Trophoblast cell (in vitro differentiated cells and primary cell): ENCODE measurements at regions not wholly inside any gene's neighbourhood (a gene's known extent, or its start where the extent isn't known, plus 50 kb on each side); places are given as distances from the start of the nearest gene placed in this dataset.

Experiments
- DNase-seq, 2 donors: peaks; one replicate each; pipeline ENCODE4 v3.0.0-alpha.2; 2016
- H2AFZ ChIP-seq: 2 replicates; pipeline ENCODE4 v1.6.1; 2013; ENCODE audit warnings: low read length, moderate library complexity, mild to moderate bottlenecking; ENCODE audit not compliant: insufficient read depth, poor library complexity
- H2AK5ac ChIP-seq: 2 replicates; pipeline ENCODE4 v1.6.1; 2013; ENCODE audit warnings: mild to moderate bottlenecking, low read length
- H2BK120ac ChIP-seq: 2 replicates; pipeline ENCODE4 v1.6.1; 2013; ENCODE audit warnings: low read length, mild to moderate bottlenecking, moderate library complexity; ENCODE audit not compliant: insufficient read depth, poor library complexity
- H2BK12ac ChIP-seq: 2 replicates; pipeline ENCODE4 v1.6.1; 2013; ENCODE audit warnings: mild to moderate bottlenecking, low read length, moderate library complexity
- H2BK5ac ChIP-seq: 2 replicates; pipeline ENCODE4 v1.6.1; 2013; ENCODE audit warnings: low read length, low read depth, moderate library complexity, mild to moderate bottlenecking; ENCODE audit not compliant: poor library complexity
- H3K14ac ChIP-seq: 2 replicates; pipeline ENCODE4 v1.6.1; 2013; ENCODE audit warnings: mild to moderate bottlenecking, low read length
- H3K18ac ChIP-seq: 2 replicates; pipeline ENCODE4 v1.6.1; 2013; ENCODE audit warnings: mild to moderate bottlenecking, low read length
- H3K23ac ChIP-seq: 2 replicates; pipeline ENCODE4 v1.6.1; 2013; ENCODE audit warnings: low read length
- H3K27ac ChIP-seq: 2 replicates; pipeline ENCODE4 v1.5.1; 2013; ENCODE audit warnings: low read depth, mild to moderate bottlenecking, inconsistent platforms, low read length, moderate library complexity
- H3K27me3 ChIP-seq: 2 replicates; pipeline ENCODE4 v1.6.1; 2013; ENCODE audit warnings: inconsistent platforms, mild to moderate bottlenecking, low read length, moderate library complexity; ENCODE audit not compliant: insufficient read depth
- H3K36me3 ChIP-seq, 2 experiments: 1 replicate in 1 of 2; 2 replicates in 1 of 2; pipeline ENCODE4 v1.6.1; 2013; ENCODE audit warnings: low read length in 2 of 2, mild to moderate bottlenecking in 2 of 2, moderate library complexity in 1 of 2; ENCODE audit not compliant: insufficient read depth in 2 of 2, control insufficient read depth in 1 of 2
- H3K4ac ChIP-seq: 2 replicates; pipeline ENCODE4 v1.6.1; 2013; ENCODE audit warnings: low read depth, mild to moderate bottlenecking, low read length, moderate library complexity
- H3K4me1 ChIP-seq, 2 experiments: 1 replicate in 1 of 2; 2 replicates in 1 of 2; pipeline ENCODE4 v1.6.1; 2013; ENCODE audit warnings: low read length in 2 of 2, mild to moderate bottlenecking in 2 of 2, moderate library complexity in 1 of 2; ENCODE audit not compliant: insufficient read depth in 2 of 2, control insufficient read depth in 1 of 2
- H3K4me2 ChIP-seq: 2 replicates; pipeline ENCODE4 v1.6.1; 2013; ENCODE audit warnings: inconsistent platforms, mild to moderate bottlenecking, low read length, moderate library complexity
- H3K4me3 ChIP-seq: 2 replicates; pipeline ENCODE4 v1.5.1; 2013; ENCODE audit warnings: mild to moderate bottlenecking, low read depth, low read length, inconsistent platforms
- H3K79me1 ChIP-seq: one replicate; pipeline ENCODE4 v1.6.1; 2013; ENCODE audit warnings: low read length
- H3K79me2 ChIP-seq: 2 replicates; pipeline ENCODE4 v1.6.1; 2013; ENCODE audit warnings: low read length, mild to moderate bottlenecking; ENCODE audit not compliant: control insufficient read depth, insufficient read depth, poor library complexity
- H3K9ac ChIP-seq: 2 replicates; pipeline ENCODE4 v1.6.1; 2013; ENCODE audit warnings: mild to moderate bottlenecking, low read length
- H3K9me3 ChIP-seq: 2 replicates; pipeline ENCODE4 v1.6.1; 2013; ENCODE audit warnings: low read depth, mild to moderate bottlenecking, control low read depth, inconsistent platforms, low read length; ENCODE audit not compliant: insufficient read depth
- H4K12ac ChIP-seq: 2 replicates; pipeline ENCODE4 v1.6.1; 2013; ENCODE audit warnings: low read depth, mild to moderate bottlenecking, low read length, moderate library complexity
- H4K8ac ChIP-seq: 2 replicates; pipeline ENCODE4 v1.6.1; 2013; ENCODE audit warnings: low read depth, mild to moderate bottlenecking, low read length, moderate library complexity
- H4K91ac ChIP-seq: one replicate; pipeline ENCODE4 v1.6.1; 2013; ENCODE audit warnings: low read depth, mild to moderate bottlenecking, low read length, moderate library complexity
- WGBS: extraction: QIAGEN DNeasy Blood & Tissue Kit; methylation state at CpG from one replicate; pipeline ENCODE4 v1.1.7; 2013; ENCODE audit warnings: missing lambda C conversion rate; ENCODE audit not compliant: insufficient read length, insufficient coverage; ENCODE audit errors: extremely low coverage; 5-methylcytosine and 5-hydroxymethylcytosine counted together

- Histone ChIP-seq H3K27me3 (no peaks in the 10 kb centered on the region), H4K12ac (no peak overlapping the region), H3K36me3 (no peaks in the 10 kb centered on the region), H4K91ac (peak overlapping the region; percentile 35), H3K4me1 (no peaks in the 10 kb centered on the region), H3K4ac (no peak overlapping the region), H3K14ac (peak overlapping the region; percentile 89), H3K23ac (no peak overlapping the region), H3K79me1 (peaks cover 2% of the 10 kb centered on the region), H2AFZ (no peak overlapping the region), H2BK12ac (peak overlapping the region; percentile 95), H2BK120ac (peak overlapping the region; percentile 83), H3K4me3 (no peak overlapping the region), H3K18ac (peak overlapping the region; percentile 75), H3K27ac (no peak overlapping the region), H2AK5ac (peak overlapping the region; percentile 99), H3K79me2 (no peaks in the 10 kb centered on the region), H2BK5ac (peak overlapping the region; percentile 40), H3K4me2 (no peak overlapping the region), H3K9me3 (no peaks in the 10 kb centered on the region), H4K8ac (no peak overlapping the region), H3K9ac (no peak overlapping the region)
- no CpG with 5 or more reads among the region's 6 CpGs for WGBS
- DNase-seq: no peak
These were observed 274.2 kb downstream of the BAMBI start for GRCh38 chr10:28951484-28951883.

GRCh38 chr10:28952523-28952922 lies 275.2 kb downstream of the BAMBI start:
- Histone ChIP-seq H3K27ac (no peak overlapping the region), H3K18ac (no peak overlapping the region), H2BK5ac (no peak overlapping the region), H4K8ac (no peak overlapping the region), H3K4me1 (no peaks in the 10 kb centered on the region), H3K27me3 (no peaks in the 10 kb centered on the region), H3K23ac (no peak overlapping the region), H3K4me2 (no peak overlapping the region), H2BK120ac (no peak overlapping the region), H2BK12ac (no peak overlapping the region), H3K9ac (no peak overlapping the region), H4K91ac (no peak overlapping the region), H3K4me3 (no peak overlapping the region), H2AK5ac (no peak overlapping the region), H3K14ac (no peak overlapping the region), H4K12ac (no peak overlapping the region), H3K79me1 (peaks cover 2% of the 10 kb centered on the region), H3K36me3 (no peaks in the 10 kb centered on the region), H3K4ac (no peak overlapping the region), H2AFZ (no peak overlapping the region), H3K9me3 (no peaks in the 10 kb centered on the region), H3K79me2 (no peaks in the 10 kb centered on the region)
- DNase-seq: no peak

GRCh38 chr10:28954211-28954610 lies 276.9 kb downstream of the BAMBI start:
- Histone ChIP-seq H3K4me3 (no peak overlapping the region), H3K27me3 (no peaks in the 10 kb centered on the region), H3K4me2 (no peak overlapping the region), H2BK120ac (no peak overlapping the region), H2BK5ac (no peak overlapping the region), H3K79me1 (peaks cover 2% of the 10 kb centered on the region), H4K8ac (no peak overlapping the region), H3K18ac (no peak overlapping the region), H3K36me3 (no peaks in the 10 kb centered on the region), H3K27ac (no peak overlapping the region), H4K91ac (no peak overlapping the region), H3K9me3 (no peaks in the 10 kb centered on the region), H3K14ac (no peak overlapping the region), H2AK5ac (no peak overlapping the region), H4K12ac (no peak overlapping the region), H3K4me1 (no peaks in the 10 kb centered on the region), H3K23ac (no peak overlapping the region), H2AFZ (no peak overlapping the region), H3K79me2 (no peaks in the 10 kb centered on the region), H3K9ac (no peak overlapping the region), H2BK12ac (no peak overlapping the region), H3K4ac (no peak overlapping the region)
- peak in 1 of 2 donors; percentile 27 for DNase-seq
- WGBS: no CpG with 5 or more reads among the region's 2 CpGs

GRCh38 chr10:28958468-28958867 lies 281.1 kb downstream of the BAMBI start:
- Histone ChIP-seq H3K79me2 (no peaks in the 10 kb centered on the region), H3K4me1 (peaks cover 2% of the 10 kb centered on the region in 2 experiments), H3K23ac (no peak overlapping the region)

More at GRCh38 chr10:28958468-28958867, 281.1 kb downstream of the BAMBI start:
- no peak overlapping the region for H2AFZ ChIP-seq
- DNase-seq: no peak
- H4K12ac ChIP-seq: no peak overlapping the region
- no peak overlapping the region for H2BK5ac ChIP-seq
- H4K8ac ChIP-seq: no peak overlapping the region
- H3K27ac ChIP-seq: no peak overlapping the region
- H3K9ac ChIP-seq: no peak overlapping the region
- H3K18ac ChIP-seq: no peak overlapping the region
- H3K79me1 ChIP-seq: peaks cover 3% of the 10 kb centered on the region
- H4K91ac ChIP-seq: no peak overlapping the region
- H3K9me3 ChIP-seq: no peaks in the 10 kb centered on the region
- H2BK12ac ChIP-seq: no peak overlapping the region
- no peaks in the 10 kb centered on the region for H3K27me3 ChIP-seq
- H3K14ac ChIP-seq: no peak overlapping the region
- no peak overlapping the region for H3K4ac ChIP-seq
- H2AK5ac ChIP-seq: no peak overlapping the region
- no peak overlapping the region for H2BK120ac ChIP-seq
- peaks cover 0 to 2% of the 10 kb centered on the region in 2 experiments for H3K36me3 ChIP-seq
- no peak overlapping the region for H3K4me3 ChIP-seq
- H3K4me2 ChIP-seq: no peak overlapping the region
